ENCODE measurements at regions not wholly inside any gene's neighbourhood (a gene's known extent, or its start where the extent isn't known, plus 50 kb on each side); places are given as distances from the start of the nearest gene placed in this dataset.

DNA sequence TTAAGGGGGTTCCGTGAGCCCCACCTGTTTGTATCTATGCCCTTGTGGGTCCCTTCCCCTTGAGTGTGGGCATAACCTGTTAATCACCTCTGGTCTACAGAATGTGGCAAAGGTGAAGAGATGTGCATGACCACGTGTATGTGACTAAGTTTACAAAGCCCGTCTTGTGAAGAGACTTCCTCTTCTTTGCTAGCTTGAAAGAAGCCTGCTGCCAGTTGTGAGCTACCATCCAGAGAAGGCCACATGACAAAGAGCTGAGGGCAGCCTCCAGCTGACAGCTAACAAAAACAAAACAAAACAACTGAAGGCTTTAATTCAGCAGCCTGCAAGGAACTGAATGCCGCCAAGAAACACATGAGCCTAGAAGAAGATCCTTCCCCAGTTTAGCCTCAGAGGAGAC is 112.0 kb downstream of the AXIN2 start:
- Mint-ChIP-seq H3K9me3 (peaks cover 0 to 2% of the 10 kb centered on the region in 2 donors), H3K36me3 (no peaks in the 10 kb centered on the region), H3K4me1 (no peaks in the 10 kb centered on the region), H3K27me3 (ENCODE audit: low read depth in 2 of 2) (peaks cover 31 to 33% of the 10 kb centered on the region in 2 donors), H3K27ac (no peak overlapping the region), H3K4me3 (no peak overlapping the region)
- WGBS (ENCODE audit: insufficient coverage) = 54% methylated on average over 4 of the region's 4 CpGs
- Histone ChIP-seq H3K27ac (ENCODE audit: low read length) (no peak overlapping the region), H3K36me3 (ENCODE audit: control insufficient read depth, insufficient read depth, low read length) (no peaks in the 10 kb centered on the region), H3K4me1 (ENCODE audit: control insufficient read depth, insufficient read depth, low read length) (no peaks in the 10 kb centered on the region), H3K9me3 (ENCODE audit: control insufficient read depth, insufficient read depth, low read length) (no peaks in the 10 kb centered on the region), H3K4me3 (ENCODE audit: low read length) (no peak overlapping the region), H3K27me3 (ENCODE audit: control insufficient read depth, insufficient read depth, low read length) (no peaks in the 10 kb centered on the region)
- intact Hi-C loops (cut with micrococcal nuclease) = no loop called here
- TF ChIP-seq, protein P1, sequence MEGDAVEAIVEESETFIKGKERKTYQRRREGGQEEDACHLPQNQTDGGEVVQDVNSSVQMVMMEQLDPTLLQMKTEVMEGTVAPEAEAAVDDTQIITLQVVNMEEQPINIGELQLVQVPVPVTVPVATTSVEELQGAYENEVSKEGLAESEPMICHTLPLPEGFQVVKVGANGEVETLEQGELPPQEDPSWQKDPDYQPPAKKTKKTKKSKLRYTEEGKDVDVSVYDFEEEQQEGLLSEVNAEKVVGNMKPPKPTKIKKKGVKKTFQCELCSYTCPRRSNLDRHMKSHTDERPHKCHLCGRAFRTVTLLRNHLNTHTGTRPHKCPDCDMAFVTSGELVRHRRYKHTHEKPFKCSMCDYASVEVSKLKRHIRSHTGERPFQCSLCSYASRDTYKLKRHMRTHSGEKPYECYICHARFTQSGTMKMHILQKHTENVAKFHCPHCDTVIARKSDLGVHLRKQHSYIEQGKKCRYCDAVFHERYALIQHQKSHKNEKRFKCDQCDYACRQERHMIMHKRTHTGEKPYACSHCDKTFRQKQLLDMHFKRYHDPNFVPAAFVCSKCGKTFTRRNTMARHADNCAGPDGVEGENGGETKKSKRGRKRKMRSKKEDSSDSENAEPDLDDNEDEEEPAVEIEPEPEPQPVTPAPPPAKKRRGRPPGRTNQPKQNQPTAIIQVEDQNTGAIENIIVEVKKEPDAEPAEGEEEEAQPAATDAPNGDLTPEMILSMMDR (IDR thresholded peaks at IDR 0.05) = no peak
- DNase-seq (no peak), ATAC-seq (no peak)

DNA sequence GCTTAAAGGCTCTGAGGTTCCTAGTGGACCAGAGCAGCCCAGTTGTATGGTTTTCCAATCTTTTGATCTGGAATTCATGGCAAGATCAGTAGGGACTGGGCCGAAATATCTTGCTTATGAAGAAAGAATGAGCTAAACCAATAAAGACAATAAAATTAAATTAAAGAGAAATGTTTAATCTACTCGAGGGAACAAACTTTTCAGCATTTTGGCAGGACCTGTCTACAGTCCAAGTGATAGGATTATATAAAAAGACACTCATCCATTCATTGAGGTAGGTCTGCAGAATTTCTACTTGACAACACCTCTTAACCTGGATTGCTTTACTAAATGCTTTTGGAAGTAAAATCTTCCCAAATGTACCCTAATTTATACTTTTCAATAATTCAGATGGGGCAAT is 113.6 kb downstream of the AXIN2 start:
- no peak overlapping the region for H3K27ac Mint-ChIP-seq

GRCh38 chr17:65446838-65447526 is 114.5 kb downstream of the AXIN2 start:
- ATAC-seq = no peak
- H3K36me3 Mint-ChIP-seq = no peaks in the 10 kb centered on the region
- Histone ChIP-seq H3K9me3 (ENCODE audit: control insufficient read depth, insufficient read depth, low read length) (no peaks in the 10 kb centered on the region), H3K36me3 (ENCODE audit: control insufficient read depth, insufficient read depth, low read length) (no peaks in the 10 kb centered on the region), H3K4me1 (ENCODE audit: control insufficient read depth, insufficient read depth, low read length) (no peaks in the 10 kb centered on the region), H3K4me3 (ENCODE audit: low read length) (no peak overlapping the region), H3K27me3 (ENCODE audit: control insufficient read depth, insufficient read depth, low read length) (no peaks in the 10 kb centered on the region), H3K27ac (ENCODE audit: low read length) (no peak overlapping the region)
- peaks cover 0 to 2% of the 10 kb centered on the region in 2 donors for H3K9me3 Mint-ChIP-seq
- H3K27ac Mint-ChIP-seq = no peak overlapping the region
- WGBS (ENCODE audit: insufficient coverage) = 84% methylated on average over 6 of the region's 6 CpGs
- H3K27me3 Mint-ChIP-seq (ENCODE audit: low read depth in 2 of 2) = peaks cover 30 to 49% of the 10 kb centered on the region in 2 donors
- intact Hi-C loops (cut with micrococcal nuclease) = no loop called here
- no peaks in the 10 kb centered on the region for H3K4me1 Mint-ChIP-seq
- DNase-seq = no peak
- no peak overlapping the region for H3K4me3 Mint-ChIP-seq
- TF ChIP-seq, protein P1 (IDR thresholded peaks at IDR 0.05) = no peak

More for the DNA sequence above, 113.6 kb downstream of the AXIN2 start:
- no peak for DNase-seq
- no peaks in the 10 kb centered on the region for H3K27me3 ChIP-seq (ENCODE audit: control insufficient read depth, insufficient read depth, low read length)
- H3K36me3 Mint-ChIP-seq = no peaks in the 10 kb centered on the region
- no peak for ATAC-seq
- no peak overlapping the region for H3K27ac ChIP-seq (ENCODE audit: low read length)
- H3K4me1 ChIP-seq (ENCODE audit: control insufficient read depth, insufficient read depth, low read length) = no peaks in the 10 kb centered on the region
- peaks cover 0 to 2% of the 10 kb centered on the region in 2 donors for H3K9me3 Mint-ChIP-seq
- no peaks in the 10 kb centered on the region for H3K4me1 Mint-ChIP-seq
- intact Hi-C loops (cut with micrococcal nuclease) = no loop called here
- H3K36me3 ChIP-seq (ENCODE audit: control insufficient read depth, insufficient read depth, low read length) = no peaks in the 10 kb centered on the region
- no peak overlapping the region for H3K4me3 ChIP-seq (ENCODE audit: low read length)
- H3K27me3 Mint-ChIP-seq (ENCODE audit: low read depth in 2 of 2) = peaks cover 37 to 45% of the 10 kb centered on the region in 2 donors
- H3K4me3 Mint-ChIP-seq = no peak overlapping the region
- TF ChIP-seq, protein P1 (IDR thresholded peaks at IDR 0.05) = no peak
- no CpG with 5 or more reads among the region's 2 CpGs for WGBS (ENCODE audit: insufficient coverage)
- no peaks in the 10 kb centered on the region for H3K9me3 ChIP-seq (ENCODE audit: control insufficient read depth, insufficient read depth, low read length)

- H3K27me3 ChIP-seq (ENCODE audit: control insufficient read depth, insufficient read depth, low read length) = no peaks in the 10 kb centered on the region
- H3K27ac ChIP-seq (ENCODE audit: low read length) = no peak overlapping the region
- Mint-ChIP-seq H3K4me3 (no peak overlapping the region), H3K9me3 (peaks cover 0 to 2% of the 10 kb centered on the region in 2 donors), H3K27me3 (ENCODE audit: low read depth in 2 of 2) (peaks cover 26 to 46% of the 10 kb centered on the region in 2 donors), H3K27ac (no peak overlapping the region), H3K36me3 (no peaks in the 10 kb centered on the region), H3K4me1 (no peaks in the 10 kb centered on the region)
- ATAC-seq = no peak
- no peak overlapping the region for H3K4me3 ChIP-seq (ENCODE audit: low read length)
- no peaks in the 10 kb centered on the region for H3K4me1 ChIP-seq (ENCODE audit: control insufficient read depth, insufficient read depth, low read length)
- WGBS (ENCODE audit: insufficient coverage) = 89% methylated on average over 3 of the region's 3 CpGs
- no peaks in the 10 kb centered on the region for H3K36me3 ChIP-seq (ENCODE audit: control insufficient read depth, insufficient read depth, low read length)
- H3K9me3 ChIP-seq (ENCODE audit: control insufficient read depth, insufficient read depth, low read length) = no peaks in the 10 kb centered on the region
- DNase-seq = no peak
- TF ChIP-seq, protein P1 (IDR thresholded peaks at IDR 0.05) = no peak
- intact Hi-C loops (cut with micrococcal nuclease) = no loop called here
Observed at GRCh38 chr17:65446043-65446442, 115.4 kb downstream of the AXIN2 start.

Data from natural killer cell (primary cell).